Smooth muscle cell (in vitro differentiated cells): ENCODE measurements at regions not wholly inside any gene's neighbourhood (a gene's known extent, or its start where the extent isn't known, plus 50 kb on each side); places are given as distances from the start of the nearest gene placed in this dataset.

Source experiments
- DNase-seq: peaks from one replicate; lab custom pipeline; 2025; ENCODE audit not compliant: unreplicated experiment; lab: John Stamatoyannopoulos, UW
- H2AFZ ChIP-seq: fragments of 200-600 bp; sonication (generic); 2 replicates; pipeline ENCODE4 v1.6.0; 2016; ENCODE audit warnings: antibody characterized with exemption, low read depth, mild to moderate bottlenecking
- H3F3A ChIP-seq: fragments of 200-600 bp; sonication (generic); 2 replicates; pipeline ENCODE4 v1.6.0; 2017; ENCODE audit warnings: antibody characterized with exemption, low read depth
- H3K27ac ChIP-seq: fragments of 200-600 bp; sonication (generic); 2 replicates; pipeline ENCODE4 v1.5.1; 2016; ENCODE audit warnings: low read depth, mild to moderate bottlenecking
- H3K27me3 ChIP-seq: fragments of 200-600 bp; sonication (generic); 2 replicates; pipeline ENCODE4 v1.6.1; 2016; ENCODE audit warnings: low read depth, mild to moderate bottlenecking
- H3K36me3 ChIP-seq: fragments of 200-600 bp; sonication (generic); 2 replicates; pipeline ENCODE4 v1.5.1; 2016; ENCODE audit warnings: low read depth
- H3K4me1 ChIP-seq: fragments of 200-600 bp; sonication (generic); 2 replicates; pipeline ENCODE4 v1.5.1; 2016; ENCODE audit warnings: low read depth
- H3K4me2 ChIP-seq: fragments of 200-600 bp; sonication (generic); 2 replicates; pipeline ENCODE4 v1.6.0; 2016; ENCODE audit warnings: mild to moderate bottlenecking
- H3K4me3 ChIP-seq: fragments of 200-600 bp; sonication (generic); 2 replicates; pipeline ENCODE4 v1.5.1; 2016; ENCODE audit warnings: mild to moderate bottlenecking
- H3K79me2 ChIP-seq: fragments of 200-600 bp; sonication (generic); 2 replicates; pipeline ENCODE4 v1.6.0; 2016; ENCODE audit warnings: low read depth, mild to moderate bottlenecking
- H3K9ac ChIP-seq: fragments of 200-600 bp; sonication (generic); 2 replicates; pipeline ENCODE4 v1.6.0; 2016; ENCODE audit warnings: low read depth
- H3K9me3 ChIP-seq: fragments of 200-600 bp; sonication (generic); replicated peaks from 2 replicates; pipeline ENCODE4 v1.5.1; 2016; ENCODE audit warnings: low read depth
- H4K20me1 ChIP-seq: fragments of 200-600 bp; sonication (generic); 2 replicates; pipeline ENCODE4 v1.6.0; 2016; ENCODE audit warnings: low read depth
- CTCF ChIP-seq: fragments of 200-600 bp; sonication (generic); IDR thresholded peaks from 2 replicates; pipeline ENCODE4 v1.5.1; 2017; ENCODE audit warnings: borderline replicate concordance, mild to moderate bottlenecking, antibody characterized with exemption; ENCODE audit not compliant: insufficient read depth, poor library complexity, severe bottlenecking
- WGBS: methylation state at CpG from one replicate; pipeline ENCODE4 v1.1.7; 2016; ENCODE audit warnings: low lambda C conversion rate; 5-methylcytosine and 5-hydroxymethylcytosine counted together

DNA sequence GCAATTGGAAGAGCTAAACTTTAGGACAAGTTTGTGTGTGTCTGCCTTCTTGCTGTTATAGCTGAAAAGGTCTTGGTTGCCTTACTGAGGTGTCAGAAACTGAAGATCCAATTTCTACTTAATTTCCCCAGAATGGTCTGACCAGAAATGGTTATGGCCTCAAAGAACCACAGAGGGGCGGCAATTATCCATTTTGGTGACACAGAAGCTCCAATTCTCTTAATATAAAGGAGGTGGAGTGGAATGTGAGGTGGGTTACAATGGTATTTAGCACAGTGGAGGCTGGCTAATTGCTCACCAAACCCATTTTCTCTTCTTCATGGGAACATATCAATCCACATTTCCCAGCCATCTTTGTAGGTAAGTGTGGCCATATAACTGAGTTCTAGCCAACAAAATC is 1157.2 kb downstream of the OLFM4 start:
- WGBS, result 38% methylated on average over 1 of the region's 1 CpG
- Histone ChIP-seq H3K36me3 (no peaks in the 10 kb centered on the region), H3K4me3 (no peak overlapping the region), H3K4me1 (no peaks in the 10 kb centered on the region), H3K4me2 (no peak overlapping the region), H3K9me3 (no peaks in the 10 kb centered on the region), H3K9ac (no peak overlapping the region), H3K27me3 (no peaks in the 10 kb centered on the region), H3K27ac (no peak overlapping the region), H3F3A (no peaks in the 10 kb centered on the region), H3K79me2 (no peaks in the 10 kb centered on the region), H2AFZ (no peak overlapping the region), H4K20me1 (no peaks in the 10 kb centered on the region)
- DNase-seq, result no peak
- TF ChIP-seq CTCF, result peak; percentile 41

DNA sequence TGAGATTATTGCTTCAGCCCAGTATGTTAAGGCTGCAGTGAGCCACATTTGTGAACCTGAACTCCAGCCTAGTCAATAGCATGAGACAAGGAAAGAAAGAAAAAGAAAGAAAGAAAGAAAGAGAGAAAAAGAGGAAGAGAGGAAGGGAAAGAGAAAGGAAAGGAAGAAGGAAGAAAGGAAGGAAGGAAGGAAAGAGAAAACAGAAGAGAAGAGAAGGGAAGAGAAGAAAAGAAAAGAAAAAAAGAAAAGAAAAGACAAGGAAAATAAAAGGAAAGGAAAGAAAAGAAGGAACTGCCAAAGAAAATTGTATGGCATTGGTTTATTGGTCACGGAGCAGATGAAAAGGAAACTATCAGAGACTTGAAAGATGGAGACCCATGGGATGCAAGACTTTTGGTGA is 1158.8 kb downstream of the OLFM4 start:
- H2AFZ ChIP-seq, result no peak overlapping the region

GRCh38 chr13:54194233-54195024 is 1165.8 kb downstream of the OLFM4 start:
- TF ChIP-seq CTCF, result no peak
- no peaks in the 10 kb centered on the region for H3K9me3 ChIP-seq
- no peaks in the 10 kb centered on the region for H3F3A ChIP-seq
- H3K27me3 ChIP-seq, result no peaks in the 10 kb centered on the region
- no peaks in the 10 kb centered on the region for H3K36me3 ChIP-seq
- no peaks in the 10 kb centered on the region for H3K79me2 ChIP-seq
- H3K4me3 ChIP-seq, result no peak overlapping the region
- no peak overlapping the region for H3K4me2 ChIP-seq
- H4K20me1 ChIP-seq, result no peaks in the 10 kb centered on the region
- no peak overlapping the region for H3K9ac ChIP-seq
- no peak overlapping the region for H3K27ac ChIP-seq
- H2AFZ ChIP-seq, result no peak overlapping the region
- peaks cover 5% of the 10 kb centered on the region for H3K4me1 ChIP-seq
- DNase-seq, result no peak
- WGBS, result 61% methylated on average over 5 of the region's 5 CpGs

More for the DNA sequence above, 1158.8 kb downstream of the OLFM4 start:
- no peak overlapping the region for H3K4me3 ChIP-seq
- H3K79me2 ChIP-seq, result no peaks in the 10 kb centered on the region
- no peak for DNase-seq
- no peak overlapping the region for H3K4me2 ChIP-seq
- H3F3A ChIP-seq, result no peaks in the 10 kb centered on the region
- no peak for TF ChIP-seq CTCF
- no peaks in the 10 kb centered on the region for H4K20me1 ChIP-seq
- WGBS, result 97% methylated on average over 1 of the region's 1 CpG
- H3K27ac ChIP-seq, result no peak overlapping the region
- H3K9me3 ChIP-seq, result no peaks in the 10 kb centered on the region
- H3K36me3 ChIP-seq, result no peaks in the 10 kb centered on the region
- no peak overlapping the region for H3K9ac ChIP-seq
- no peaks in the 10 kb centered on the region for H3K27me3 ChIP-seq
- no peaks in the 10 kb centered on the region for H3K4me1 ChIP-seq

GRCh38 chr13:54196684-54197083 is 1168.1 kb downstream of the OLFM4 start:
- no peaks in the 10 kb centered on the region for H3K27me3 ChIP-seq
- no peaks in the 10 kb centered on the region for H3K36me3 ChIP-seq
- no peak overlapping the region for H3K4me2 ChIP-seq
- no peak overlapping the region for H3K9ac ChIP-seq
- no peak for TF ChIP-seq CTCF
- H3F3A ChIP-seq, result no peaks in the 10 kb centered on the region
- H4K20me1 ChIP-seq, result no peaks in the 10 kb centered on the region
- H3K4me3 ChIP-seq, result no peak overlapping the region
- H3K79me2 ChIP-seq, result no peaks in the 10 kb centered on the region
- DNase-seq, result no peak
- H2AFZ ChIP-seq, result no peak overlapping the region
- H3K9me3 ChIP-seq, result no peaks in the 10 kb centered on the region
- H3K4me1 ChIP-seq, result peaks cover 8% of the 10 kb centered on the region
- H3K27ac ChIP-seq, result no peak overlapping the region
